HG02973 (cell line): ENCODE measurements at regions not wholly inside any gene's neighbourhood (a gene's known extent, or its start where the extent isn't known, plus 50 kb on each side); places are given as distances from the start of the nearest gene placed in this dataset.
"Not testable (repeated sequence)": the region's sequence is repeated elsewhere in the genome, so short reads cannot be mapped to it uniquely, and the experiment has no call there.

Source experiments
- ATAC-seq: cut with Tn5 transposase; IDR thresholded peaks from one replicate; pipeline ENCODE4 v1.9.1; 2021; ENCODE audit warnings: moderate library complexity; ENCODE audit not compliant: unreplicated experiment

- ATAC-seq, result no peak
Observed at GRCh38 chr2:146776596-146776995, 1068.2 kb upstream of the ACVR2A start.

- no peak for ATAC-seq
Observed at GRCh38 chr2:146771531-146771930, 1073.3 kb upstream of the ACVR2A start.

GRCh38 chr2:146764301-146764700, 1080.5 kb upstream of the ACVR2A start:
- no peak for ATAC-seq

GRCh38 chr2:146762786-146763185, 1082.0 kb upstream of the ACVR2A start:
- no peak for ATAC-seq

- ATAC-seq, result no peak
Observed at GRCh38 chr2:146754606-146755005, 1090.2 kb upstream of the ACVR2A start.

- no peak for ATAC-seq
Observed at GRCh38 chr2:146748046-146748445, 1096.8 kb upstream of the ACVR2A start.

- ATAC-seq, result no peak
Observed at GRCh38 chr2:146741260-146741659, 1103.6 kb upstream of the ACVR2A start.

- ATAC-seq, result no peak
Observed at GRCh38 chr2:146734821-146735190, 1110.0 kb upstream of the ACVR2A start.

GRCh38 chr2:146734042-146734820, 1110.6 kb upstream of the ACVR2A start:
- ATAC-seq, result peak; percentile 87

- ATAC-seq, result no peak
Observed at GRCh38 chr2:146730882-146731281, 1113.9 kb upstream of the ACVR2A start.

GRCh38 chr2:146721486-146721885, 1123.3 kb upstream of the ACVR2A start:
- ATAC-seq, result no peak

- no peak for ATAC-seq
Observed at GRCh38 chr2:146720170-146720569, 1124.7 kb upstream of the ACVR2A start.

GRCh38 chr2:146716591-146716990, 1128.2 kb upstream of the ACVR2A start:
- no peak for ATAC-seq

GRCh38 chr2:146709004-146709403, 1135.8 kb upstream of the ACVR2A start:
- ATAC-seq, result no peak

GRCh38 chr2:146701183-146701582, 1143.6 kb upstream of the ACVR2A start:
- no peak for ATAC-seq

GRCh38 chr2:146697307-146697706, 1147.5 kb upstream of the ACVR2A start:
- ATAC-seq, result no peak

GRCh38 chr2:146696787-146697186, 1148.0 kb upstream of the ACVR2A start:
- not testable (repeated sequence) for ATAC-seq

GRCh38 chr2:146681991-146682390, 1162.8 kb upstream of the ACVR2A start:
- ATAC-seq, result no peak

GRCh38 chr2:146678516-146678915, 1166.3 kb upstream of the ACVR2A start:
- no peak for ATAC-seq

GRCh38 chr2:146677280-146677679, 1167.5 kb upstream of the ACVR2A start:
- no peak for ATAC-seq

- no peak for ATAC-seq
Observed at GRCh38 chr2:146669735-146670134, 1175.1 kb upstream of the ACVR2A start.

GRCh38 chr2:146666340-146666739, 1178.5 kb upstream of the ACVR2A start:
- no peak for ATAC-seq

- ATAC-seq, result no peak
Observed at GRCh38 chr2:146665800-146666199, 1179.0 kb upstream of the ACVR2A start.
